SHP77 treated with DMSO at 0.1 percent for 48 hours (cell line): ENCODE measurements at regions not wholly inside any gene's neighbourhood (a gene's known extent, or its start where the extent isn't known, plus 50 kb on each side); places are given as distances from the start of the nearest gene placed in this dataset.
"Not testable (repeated sequence)": the region's sequence is repeated elsewhere in the genome, so short reads cannot be mapped to it uniquely, and the experiment has no call there.

Source experiments
- DNase-seq: peaks from one replicate; lab custom pipeline; 2025; lab: John Stamatoyannopoulos, UW

DNA sequence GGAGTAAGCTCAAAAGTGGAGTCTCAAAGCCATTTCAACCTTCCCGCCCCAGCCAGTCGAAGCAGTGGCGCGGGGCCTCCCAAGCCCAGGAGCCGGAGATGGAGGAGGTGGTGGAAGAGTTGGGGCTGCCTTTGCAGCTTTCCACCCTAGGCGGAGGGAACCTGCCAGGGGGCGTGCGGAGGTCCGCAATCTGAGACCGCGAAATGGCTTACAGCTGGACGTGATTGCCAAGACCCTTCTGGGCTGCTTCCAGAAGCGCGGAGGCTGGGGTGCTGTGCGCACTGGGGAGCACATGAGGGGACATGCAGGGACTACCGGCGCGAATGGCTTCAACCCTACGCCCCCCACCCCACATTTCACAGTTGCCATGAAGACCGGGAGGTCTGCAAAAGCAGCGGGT lies 86.2 kb downstream of the PRR15 start:
- no peak for DNase-seq

DNA sequence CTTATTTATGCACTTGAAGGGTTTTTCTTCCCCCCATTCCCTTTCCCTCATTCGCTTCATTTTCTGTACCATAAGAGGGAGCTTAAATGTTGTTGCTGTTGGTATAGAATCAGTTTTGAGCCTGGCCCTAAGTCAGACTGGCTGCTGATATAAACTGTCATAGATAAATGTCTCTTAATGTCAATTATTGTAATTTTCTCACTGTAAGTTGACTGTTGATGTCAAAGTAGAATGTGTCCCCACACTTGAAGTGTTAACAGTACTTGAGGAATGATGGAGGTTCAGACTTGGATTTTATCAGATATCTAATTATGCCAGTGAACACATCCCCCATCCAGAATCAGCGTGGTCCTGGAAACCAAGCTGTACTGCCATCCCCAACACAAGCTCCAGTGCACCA lies 87.8 kb downstream of the PRR15 start:
- DNase-seq, result no peak

DNA sequence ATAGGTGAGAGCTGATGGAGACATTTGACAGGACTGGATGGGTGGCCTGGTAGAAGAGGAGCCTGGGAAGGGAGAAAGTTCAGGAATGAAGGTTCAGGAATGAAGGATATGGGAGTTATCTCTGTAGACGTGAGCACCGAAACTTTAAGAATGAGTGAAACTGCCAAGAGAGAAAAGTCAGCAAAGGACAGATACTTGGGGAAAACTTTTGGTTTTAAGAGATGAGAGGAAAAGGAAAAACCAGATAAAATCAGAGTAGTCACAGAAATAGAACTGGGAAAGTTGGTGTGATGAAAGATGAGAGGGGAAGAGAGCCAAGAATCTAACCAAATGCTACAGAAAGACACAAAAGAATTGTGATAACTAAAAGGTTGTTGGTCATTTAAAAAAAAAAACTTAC lies 88.9 kb downstream of the PRR15 start:
- no peak for DNase-seq

DNA sequence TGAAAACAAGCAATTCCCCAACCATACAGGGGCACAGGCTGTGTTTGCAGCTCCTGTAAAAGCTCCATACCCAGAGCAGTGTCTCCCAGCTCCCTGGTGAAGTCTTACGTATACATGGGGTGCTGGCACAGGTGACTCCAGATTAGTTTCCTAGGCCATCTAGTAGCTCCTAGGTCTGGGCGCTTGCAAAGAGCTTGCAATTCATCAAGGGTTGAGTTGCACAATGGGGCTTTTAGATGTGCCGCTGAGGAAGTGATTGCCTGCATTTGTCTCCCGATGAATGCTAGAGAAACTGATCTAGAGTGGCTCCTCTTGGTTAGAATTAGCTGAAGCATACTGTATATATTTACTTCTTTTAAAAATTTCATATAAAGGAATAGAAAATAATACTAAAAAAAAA lies 90.7 kb downstream of the PRR15 start:
- not testable (repeated sequence) for DNase-seq

DNA sequence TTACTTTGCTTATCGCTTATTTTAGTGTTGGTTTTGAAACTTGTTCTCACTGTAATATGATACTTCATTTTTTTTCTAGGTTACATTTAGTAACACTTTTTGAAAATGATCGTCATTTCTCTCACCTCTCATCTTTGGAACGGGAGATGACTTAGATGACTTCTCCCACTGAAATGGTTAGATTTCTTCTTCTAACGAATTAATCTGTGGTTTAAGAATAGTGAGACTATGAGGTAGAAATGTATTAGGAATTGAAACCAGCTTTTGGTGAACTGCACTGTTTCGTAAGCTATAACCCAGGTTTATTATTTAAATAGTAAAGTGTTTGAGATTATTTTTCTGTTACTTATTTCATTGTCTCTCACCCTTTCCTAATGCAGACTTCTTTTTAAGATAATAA lies 93.7 kb downstream of the PRR15 start:
- DNase-seq, result no peak

DNA sequence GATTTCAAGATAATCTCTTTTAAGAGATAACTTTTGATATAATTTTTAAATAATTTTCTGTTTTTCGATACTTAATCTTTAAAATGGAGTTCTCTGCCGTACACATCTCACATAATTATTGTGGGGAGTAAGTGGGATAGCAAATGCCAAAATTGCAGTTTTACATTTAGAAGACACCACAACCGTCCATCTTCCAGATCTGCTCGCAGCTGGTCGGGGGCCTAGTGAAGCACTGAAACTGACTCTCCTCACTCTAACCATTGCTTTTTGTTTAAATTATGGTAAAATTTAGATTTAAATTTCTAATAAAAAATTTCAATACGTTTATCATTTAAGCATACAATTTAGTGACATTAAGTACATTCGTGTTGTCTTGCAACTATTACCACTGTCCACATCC lies 94.2 kb downstream of the PRR15 start:
- no peak for DNase-seq

DNA sequence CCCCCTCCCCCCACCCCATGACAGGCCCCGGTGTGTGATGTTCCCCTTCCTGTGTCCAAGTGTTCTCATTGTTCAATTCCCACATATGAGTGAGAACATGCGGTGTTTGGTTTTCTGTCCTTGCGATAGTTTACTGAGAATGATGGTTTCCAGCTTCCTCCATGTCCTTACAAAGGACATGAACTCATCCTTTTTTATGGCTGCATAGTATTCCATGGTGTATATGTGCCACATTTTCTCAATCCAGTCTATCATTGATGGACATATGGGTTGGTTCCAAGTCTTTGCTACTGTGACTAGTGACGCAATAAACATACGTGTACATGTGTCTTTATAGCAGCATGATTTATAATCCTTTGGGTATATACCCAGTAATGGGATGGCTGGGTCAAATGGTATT lies 95.6 kb downstream of the PRR15 start:
- DNase-seq, result not testable (repeated sequence)

DNA sequence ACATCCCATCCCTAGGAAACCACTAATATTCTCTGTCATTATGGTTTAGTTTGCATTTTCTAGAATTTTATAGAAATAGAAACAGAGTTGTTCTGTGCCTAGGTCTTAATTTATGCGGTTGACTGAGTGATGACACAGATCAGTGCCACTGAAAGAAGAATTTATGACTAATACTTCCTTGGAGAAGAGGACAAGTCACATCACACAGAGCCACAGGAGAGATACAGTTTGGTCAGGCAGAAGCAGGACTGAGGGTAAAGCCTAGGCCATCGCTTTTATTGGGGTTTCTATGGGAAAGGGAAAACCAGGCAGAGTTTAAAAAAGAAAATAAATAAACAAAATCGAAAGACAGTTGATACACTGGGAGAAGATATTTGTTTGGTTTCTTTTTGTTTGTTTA lies 99.3 kb downstream of the PRR15 start:
- DNase-seq, result not testable (repeated sequence)

DNA sequence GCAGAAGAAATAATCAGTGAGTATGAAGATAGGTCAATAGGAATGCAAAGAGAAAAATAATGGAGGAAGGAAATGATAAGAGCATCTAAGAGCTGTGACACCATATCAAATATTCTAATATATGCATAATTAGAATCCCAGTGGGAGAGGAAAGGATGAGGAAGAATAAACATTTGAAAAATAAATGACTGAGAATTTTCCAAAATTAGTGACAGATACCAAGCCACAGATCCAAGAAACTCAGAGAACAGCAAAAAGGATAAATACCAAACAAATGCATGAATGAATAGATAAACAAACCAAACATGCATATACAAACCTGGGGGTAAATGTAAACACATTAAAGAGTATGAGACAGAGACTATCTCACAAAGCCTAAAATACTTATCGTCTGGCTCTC lies 101.4 kb downstream of the PRR15 start:
- DNase-seq, result not testable (repeated sequence)

DNA sequence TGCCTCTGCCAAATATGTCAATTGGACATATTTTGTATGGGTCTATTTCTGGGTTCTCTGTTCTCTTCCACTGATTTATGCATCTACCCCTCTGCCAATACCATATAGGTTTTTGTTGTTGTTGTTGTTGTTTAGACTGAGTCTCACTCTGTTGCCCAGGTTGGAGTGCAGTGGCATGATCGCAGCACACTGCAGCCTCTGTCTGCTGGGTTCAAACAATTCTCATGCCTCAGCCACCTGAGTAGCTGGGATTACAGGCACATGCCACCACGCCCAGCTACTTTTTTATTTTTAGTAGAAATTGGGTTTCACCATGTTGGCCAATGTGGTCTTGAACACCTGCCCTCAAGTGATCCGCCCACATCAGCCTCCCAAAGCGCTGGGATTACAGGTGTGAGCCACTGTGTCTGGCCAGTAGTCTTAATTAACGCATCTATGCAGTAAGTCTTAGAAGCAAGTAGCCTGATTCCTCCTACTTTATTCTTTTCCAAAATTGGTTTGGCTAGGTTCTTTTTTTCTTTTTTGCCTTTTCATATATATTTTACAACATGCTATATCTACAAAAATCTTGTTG lies 103.5 kb downstream of the PRR15 start:
- DNase-seq, result not testable (repeated sequence)

DNA sequence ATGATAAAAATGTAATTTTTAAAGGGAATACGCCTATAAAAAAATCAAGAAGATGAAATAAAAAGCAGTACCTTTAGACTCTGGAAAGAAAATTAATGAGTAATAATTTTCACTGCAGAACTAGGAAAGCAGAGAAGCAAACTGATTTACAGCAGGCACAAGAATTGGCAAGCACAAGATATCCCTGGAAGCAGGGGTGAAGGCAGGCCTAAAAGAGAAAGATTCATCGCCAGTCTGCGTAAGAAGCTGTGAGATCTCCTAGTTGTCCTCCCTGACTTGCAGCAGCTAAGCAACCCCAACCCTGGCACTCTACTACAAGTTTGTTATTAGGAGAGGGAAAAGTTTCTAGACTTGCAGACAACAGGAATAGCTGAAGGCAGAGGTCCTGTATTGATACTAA lies 107.7 kb downstream of the PRR15 start:
- DNase-seq, result not testable (repeated sequence)

DNA sequence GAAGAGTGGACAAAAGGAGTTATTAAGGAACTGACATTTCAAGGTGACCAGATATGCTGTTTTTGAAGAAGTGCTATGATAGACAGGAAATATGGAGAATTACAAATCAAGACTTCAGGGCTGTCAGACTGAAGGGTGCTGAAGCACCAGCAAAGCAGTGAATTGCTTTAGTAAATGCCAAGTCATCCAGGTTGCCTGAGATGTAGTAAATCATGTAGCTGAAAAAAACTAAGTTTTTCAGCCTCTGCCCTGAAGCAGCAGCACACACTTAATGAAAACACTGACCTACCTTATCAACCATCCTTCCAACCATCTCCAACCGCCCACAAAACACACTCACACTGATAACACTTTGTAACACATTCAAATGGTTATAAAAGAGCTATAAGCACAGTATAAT lies 110.0 kb downstream of the PRR15 start:
- DNase-seq, result not testable (repeated sequence)

DNA sequence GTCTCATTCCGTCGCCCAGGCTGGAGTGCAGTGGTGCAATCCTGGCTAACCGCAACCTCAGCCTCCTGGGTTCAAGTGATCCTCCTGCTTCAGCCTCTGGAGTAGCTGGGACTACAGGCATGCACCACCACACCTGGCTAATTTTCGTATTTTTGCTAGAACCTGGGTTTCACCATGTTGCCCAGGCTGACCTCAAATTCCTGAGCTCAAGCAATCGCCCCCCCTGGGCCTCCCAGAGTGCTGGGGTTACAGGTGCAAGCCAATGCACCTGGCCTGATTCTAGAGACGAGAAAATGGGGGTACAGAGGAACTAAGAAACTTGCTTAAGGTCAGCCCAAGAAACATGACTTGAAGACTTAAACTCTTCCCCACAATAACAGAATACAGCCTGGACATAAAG lies 111.0 kb downstream of the PRR15 start:
- not testable (repeated sequence) for DNase-seq

DNA sequence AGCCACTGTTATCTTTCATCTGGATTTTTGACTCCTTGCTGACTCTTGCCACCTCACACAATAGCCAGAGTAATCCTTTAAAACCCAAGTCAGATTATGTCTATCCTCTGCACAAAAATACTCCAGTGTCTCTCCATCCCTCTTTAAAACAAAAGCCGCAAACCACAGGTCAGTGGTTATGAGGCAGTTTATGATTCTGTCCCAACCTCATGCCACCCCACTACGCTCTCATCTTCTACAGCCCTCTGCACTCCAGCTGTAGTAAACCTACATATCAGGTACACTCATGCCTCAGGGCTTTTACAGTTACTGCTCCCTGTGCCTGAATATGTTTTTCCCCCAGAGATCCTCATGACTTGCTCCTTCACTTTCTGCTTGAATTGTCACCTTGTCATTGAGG lies 113.6 kb downstream of the PRR15 start:
- DNase-seq, result not testable (repeated sequence)

DNA sequence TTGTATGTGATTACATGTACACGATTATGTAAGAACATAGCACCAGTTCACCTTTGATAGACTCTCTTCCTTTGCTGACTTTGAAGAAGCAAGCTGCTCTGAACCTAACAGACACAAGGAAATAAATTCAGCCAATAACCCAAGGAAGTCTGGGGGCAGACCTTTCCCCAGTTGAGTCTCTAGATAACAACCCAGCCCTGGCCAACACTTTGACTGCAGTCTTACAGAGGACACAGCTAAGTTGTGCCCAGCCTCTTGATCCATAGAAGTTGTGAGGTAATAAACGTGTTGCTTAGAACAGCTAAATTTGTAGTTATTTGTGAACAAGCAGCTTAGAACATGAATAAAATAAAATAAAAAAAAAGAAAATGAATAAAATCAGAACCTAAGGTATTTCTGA lies 116.3 kb downstream of the PRR15 start:
- DNase-seq, result not testable (repeated sequence)

DNA sequence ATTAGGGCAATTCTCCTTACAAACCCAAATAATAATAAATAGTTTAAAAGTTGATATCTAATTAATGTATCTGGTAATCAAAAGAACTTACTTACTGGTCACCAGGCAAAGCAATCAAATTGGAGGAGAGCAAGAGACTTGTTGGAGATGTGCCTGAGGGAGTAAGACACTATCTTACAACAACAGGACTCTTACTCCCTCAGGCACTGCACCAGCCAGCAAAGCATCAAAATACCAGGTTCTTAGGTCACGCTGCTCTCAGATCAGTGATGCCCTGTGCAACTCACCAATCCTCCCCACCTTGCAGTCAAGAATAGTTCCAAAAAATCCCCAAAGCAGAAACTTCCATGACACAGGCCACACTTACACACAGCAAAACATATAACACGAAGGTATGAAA lies 117.0 kb downstream of the PRR15 start:
- DNase-seq, result not testable (repeated sequence)

DNA sequence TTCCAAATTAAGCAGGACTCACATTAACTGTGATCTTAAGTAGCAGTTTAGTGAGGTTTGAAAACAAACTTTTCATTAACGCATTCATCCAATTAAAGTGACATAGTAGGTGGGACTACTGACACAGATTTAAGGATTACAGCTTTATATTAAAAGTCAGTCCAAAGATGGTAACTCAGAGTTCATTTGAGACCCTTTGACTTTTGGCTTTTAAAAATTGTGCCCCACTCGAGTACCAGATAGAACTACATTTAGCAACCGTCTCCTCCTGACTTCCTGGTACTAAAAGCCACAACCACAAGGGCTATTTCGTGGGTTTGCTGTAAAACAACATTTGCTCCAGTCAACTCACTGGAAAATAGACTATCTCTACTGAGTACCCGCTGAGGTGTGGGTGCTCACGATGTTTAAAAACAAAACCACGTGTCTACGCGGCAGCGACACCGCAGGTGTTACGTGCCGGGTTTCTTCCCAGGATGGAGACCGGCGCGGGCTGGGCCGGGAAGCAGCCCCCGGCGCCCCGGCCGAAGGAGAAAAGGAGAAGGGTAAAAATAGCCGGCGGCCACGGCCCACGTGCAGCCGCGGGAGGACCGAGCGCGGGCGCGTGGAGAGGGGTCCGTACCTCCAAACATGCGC lies 120.6 kb downstream of the PRR15 start:
- not testable (repeated sequence) for DNase-seq

DNA sequence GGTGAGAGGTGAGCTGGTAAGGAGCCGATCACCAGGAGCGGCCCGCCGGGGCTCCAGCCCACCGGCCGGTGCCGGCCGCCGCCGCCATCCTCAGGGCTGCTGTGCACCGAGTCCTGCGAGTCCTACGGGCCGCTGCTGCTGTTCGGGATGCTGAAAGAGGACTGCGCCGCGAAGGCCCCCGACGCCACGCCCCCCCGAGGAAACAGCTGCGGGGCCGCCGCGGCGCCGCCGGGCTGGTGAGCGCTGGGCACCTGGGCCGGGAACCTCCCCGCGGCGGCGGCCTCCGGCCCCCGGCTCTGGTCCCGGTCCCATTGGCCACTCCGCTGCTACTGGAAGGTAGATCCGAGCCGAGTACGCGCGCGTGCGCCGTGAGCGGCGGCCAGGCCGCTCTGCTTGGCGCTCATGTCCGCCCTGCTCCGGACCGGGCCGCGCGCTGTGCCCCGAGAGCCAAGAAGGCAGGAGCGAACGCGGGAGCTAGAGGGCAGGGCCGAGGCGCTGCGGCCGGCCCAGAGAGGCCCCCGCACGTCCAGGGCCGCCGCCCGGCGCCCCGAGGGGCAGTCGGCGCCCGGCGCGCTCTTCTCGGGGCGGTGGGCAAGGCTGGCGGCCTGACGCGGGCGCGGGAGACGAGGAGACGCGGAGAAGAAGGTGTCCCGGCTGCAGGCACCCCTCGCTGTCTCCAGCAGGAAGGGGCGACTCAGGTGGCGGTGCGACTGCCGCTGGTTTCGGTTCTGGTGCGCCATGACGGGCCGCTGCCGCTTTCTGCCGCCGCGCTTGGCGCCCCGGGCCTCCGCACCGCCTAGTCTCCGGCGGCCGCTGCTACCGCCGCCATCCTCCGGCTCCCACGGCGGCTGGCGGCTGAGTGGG lies 121.3 kb upstream of the WIPF3 start:
- peak; percentile 22 for DNase-seq

DNA sequence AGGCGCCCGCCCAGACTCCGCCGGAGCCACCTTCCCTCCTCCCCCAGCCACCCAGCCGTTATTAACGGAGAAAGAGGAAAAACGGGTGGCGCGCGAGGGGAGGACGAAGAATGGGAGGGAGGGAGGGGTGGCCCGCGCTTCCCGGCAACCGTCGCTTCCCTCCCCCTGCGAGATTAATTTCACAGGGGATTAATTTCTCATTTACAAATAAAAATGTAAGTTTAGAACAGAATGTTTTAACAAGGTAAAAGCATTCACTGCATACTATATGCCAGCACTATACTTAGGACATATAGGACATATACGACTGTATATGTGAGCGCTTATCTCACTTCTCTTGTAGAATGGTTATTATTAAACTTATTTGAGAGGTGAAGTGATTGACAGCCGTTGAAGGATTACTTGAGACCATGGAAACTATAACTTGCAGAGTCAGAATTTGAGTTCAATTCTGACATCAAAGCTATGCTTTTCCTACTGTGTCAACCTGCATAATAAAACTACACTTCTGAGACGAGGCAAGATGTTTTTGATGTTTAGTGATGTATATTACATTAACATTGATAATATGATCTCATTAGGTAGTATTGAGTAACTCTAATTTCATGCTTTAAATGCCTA lies 120.5 kb upstream of the WIPF3 start:
- DNase-seq, result peak; percentile 44

DNA sequence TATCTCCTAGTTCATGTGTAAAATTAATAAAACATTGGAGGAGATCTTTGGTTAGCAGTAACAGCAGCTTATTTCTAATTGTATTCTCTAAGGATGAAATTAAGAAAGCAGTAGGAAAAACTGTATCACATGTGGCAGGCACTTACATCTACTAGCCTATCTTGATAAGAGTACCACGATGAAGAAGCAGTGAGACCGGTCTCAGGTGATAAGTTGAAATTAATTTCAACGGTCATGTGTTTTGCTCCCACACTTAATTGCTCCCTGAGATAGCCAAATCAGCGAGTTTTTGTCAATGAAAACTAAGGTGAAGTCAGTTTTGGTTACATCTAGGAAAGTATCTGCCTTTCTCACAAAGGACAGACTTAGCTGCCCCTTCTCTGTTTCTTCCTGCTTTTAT lies 115.8 kb upstream of the WIPF3 start:
- DNase-seq, result not testable (repeated sequence)

DNA sequence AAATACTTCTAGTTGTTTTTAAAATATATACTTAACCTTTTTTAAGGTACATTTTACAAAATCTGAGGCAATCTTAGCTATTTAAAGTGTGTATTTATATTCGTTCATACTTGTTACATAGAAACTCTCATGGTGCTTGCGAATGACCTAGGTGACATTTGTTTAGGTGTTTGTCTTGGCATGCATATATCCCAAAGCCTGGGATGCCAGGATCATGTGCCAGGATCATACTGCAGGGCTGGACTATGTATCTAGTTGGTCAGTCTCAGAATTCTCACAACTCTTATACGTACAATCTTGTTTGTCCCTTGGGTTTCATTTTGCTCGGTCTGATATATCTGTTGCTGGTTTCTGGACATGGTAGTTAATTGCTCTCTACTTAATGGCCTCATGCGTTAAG lies 109.9 kb upstream of the WIPF3 start:
- DNase-seq, result not testable (repeated sequence)

DNA sequence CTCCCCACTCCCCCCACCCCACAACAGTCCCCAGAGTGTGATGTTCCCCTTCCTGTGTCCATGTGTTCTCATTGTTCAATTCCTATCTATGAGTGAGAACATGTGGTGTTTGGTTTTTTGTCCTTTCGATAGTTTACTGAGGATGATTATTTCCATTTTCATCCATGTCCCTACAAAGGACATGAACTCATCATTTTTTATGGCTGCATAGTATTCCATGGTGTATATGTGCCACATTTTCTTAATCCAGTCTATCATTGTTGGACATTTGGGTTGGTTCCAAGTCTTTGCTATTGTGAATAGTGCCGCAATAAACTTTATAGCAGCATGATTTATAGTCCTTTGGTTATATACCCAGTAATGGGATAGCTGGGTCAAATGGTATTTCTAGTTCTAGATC lies 106.6 kb upstream of the WIPF3 start:
- not testable (repeated sequence) for DNase-seq

DNA sequence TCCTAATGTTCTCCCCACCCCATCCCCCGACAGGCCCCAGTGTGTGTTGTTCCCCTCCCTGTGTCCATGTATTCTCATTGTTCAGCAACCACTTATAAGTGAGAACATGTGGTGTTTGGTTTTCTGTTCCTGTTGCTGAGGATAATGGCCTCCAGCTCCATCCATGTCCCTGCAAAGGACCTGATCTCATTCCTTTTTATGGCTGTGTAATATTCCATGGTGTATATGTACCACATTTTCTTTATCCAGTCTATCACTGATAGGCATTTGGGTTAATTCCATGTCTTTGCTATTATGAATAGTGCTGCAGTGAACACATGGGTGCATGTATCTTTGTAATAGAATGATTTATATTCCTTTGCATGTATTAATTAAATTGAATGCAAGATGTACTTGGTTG lies 104.8 kb upstream of the WIPF3 start:
- not testable (repeated sequence) for DNase-seq
